Hematopoietic multipotent progenitor cell treated with erythropoietin and hydrocortisone succinate and interleukin-3 and kit ligand, for 15 days (in vitro differentiated cells): ENCODE measurements at regions not wholly inside any gene's neighbourhood (a gene's known extent, or its start where the extent isn't known, plus 50 kb on each side); places are given as distances from the start of the nearest gene placed in this dataset.

Experiments used
- DNase-seq: peaks from one replicate; pipeline ENCODE4 v3.0.0-alpha.2; 2015; ENCODE audit warnings: low spot score

DNA sequence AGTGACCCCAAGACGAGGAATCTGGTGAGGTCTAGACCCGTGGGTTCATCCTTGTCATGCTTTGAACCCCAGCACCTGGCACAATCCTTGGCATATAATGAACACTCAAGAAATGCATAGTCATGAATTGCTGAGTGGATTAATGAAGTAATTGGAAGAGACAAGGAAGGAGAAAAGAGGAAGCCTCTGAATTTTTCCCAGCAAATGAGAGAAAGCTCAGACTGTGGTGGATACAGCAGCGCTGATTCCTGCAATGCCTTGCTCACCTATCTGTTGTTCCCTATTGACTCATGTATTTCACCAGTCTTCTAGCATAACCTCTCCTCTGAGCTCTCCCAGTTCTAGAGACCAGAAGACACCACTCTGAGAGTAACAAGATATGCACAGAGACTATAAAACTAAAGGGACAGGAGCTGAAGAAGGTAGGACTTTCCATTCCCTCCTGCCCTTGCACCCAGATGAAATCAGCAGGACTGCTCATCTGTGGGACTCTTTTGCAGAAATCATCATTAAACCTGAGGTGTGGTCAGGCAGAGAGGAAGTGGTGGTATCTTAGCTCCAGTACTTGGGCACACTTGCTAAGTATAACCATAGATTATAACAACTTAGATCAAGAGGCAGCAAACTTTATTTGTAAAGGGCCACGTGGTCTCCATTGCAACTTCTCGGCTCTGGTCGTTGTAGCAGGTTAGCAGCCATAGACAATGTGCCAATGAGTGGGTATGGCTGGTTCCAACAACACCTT, 102.8 kb downstream of the MAF start:
- no peak for DNase-seq

DNA sequence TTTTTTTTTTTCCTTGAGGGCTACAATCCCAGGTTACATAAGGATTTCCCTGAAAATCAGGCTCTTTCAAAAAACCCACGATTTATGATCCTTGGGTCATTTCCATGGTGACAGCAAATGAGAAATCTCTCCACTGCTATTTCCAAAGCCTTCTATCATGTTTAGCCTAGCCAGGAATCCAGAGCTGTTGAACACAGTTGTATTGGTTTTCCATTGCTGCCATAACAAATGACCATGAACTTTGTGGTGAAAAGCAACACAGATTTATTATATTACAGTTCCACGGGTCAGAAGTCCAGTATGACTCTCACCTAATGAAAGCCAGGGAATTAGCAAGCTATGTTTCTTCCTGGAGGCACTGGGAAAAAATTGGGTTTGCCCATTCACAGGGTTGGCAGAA, 106.6 kb downstream of the MAF start:
- no peak for DNase-seq

DNA sequence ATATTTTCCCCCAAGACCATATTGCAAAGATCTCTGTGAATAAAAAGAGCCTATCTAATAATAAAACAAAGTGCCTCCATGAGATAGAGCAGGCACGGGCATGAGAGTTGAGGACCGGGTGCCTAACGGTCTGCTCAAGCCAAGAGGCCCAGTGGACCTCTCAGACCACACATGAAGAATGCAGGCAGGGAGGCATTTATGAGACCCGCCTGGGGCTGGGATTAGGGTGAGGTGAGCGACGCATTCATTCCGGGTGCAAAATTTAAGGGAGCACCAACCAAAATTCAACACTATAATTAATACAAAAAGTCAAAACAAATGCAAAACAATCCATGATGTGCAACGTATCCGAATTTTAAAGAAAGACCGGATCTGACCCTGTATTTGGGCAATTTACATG, 108.5 kb downstream of the MAF start:
- DNase-seq = no peak

DNA sequence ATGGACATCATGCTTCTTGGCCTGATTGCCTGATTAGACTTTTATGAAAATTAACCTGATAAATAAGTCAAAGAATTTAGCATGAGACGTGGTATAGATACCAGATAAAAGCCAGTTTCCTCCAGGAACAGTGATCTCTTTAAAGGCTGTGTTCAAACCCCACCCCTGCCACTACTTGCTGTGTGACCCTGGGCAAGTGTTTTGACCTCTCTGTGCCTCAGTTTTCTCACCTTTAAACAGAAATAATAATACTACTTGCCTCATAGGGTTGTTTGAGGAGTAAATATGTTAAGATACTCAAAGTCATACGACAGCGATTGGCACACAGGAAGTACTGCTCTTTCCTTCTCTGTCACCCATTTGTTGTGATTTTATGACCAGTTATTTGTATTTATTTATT, 115.5 kb downstream of the MAF start:
- no peak for DNase-seq

DNA sequence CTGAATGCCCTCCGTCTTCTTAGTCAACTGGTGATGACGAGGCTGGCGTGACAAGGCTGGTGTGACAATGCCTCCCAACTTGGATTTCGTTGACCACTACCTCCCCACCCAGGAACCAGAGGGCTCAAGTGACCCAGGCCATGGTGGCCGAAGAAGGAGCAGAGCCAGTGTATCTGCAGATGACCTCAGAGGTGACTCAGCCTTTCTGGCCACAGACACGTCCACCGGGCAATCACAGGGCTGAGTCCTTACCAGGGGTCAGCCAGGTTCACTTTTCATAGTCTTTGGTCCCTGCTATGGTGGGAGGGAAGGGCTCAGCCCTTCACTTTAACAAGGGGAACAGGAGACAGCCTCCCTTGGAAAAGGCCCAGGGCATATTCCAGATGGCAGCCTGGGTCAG, 116.3 kb downstream of the MAF start:
- DNase-seq = no peak

DNA sequence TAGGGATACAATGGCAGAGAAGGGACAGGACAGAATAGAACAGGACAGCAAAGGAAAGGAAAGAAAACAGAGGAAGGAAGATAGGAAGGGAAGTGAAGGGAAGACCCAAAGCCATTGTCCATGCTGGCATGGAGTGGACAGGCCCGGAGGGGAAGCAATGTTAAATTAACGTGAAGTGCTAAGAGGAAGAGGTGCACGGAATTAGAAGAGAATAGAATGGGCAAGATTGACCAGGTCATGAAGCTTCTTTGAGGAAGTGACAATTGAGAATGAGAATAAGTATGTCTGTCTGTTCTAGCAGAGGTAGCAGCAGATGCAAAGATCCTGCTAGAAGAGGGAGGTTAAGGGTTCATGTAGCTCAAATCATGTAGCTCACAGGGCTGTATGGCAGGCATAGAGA, 117.2 kb downstream of the MAF start:
- no peak for DNase-seq

DNA sequence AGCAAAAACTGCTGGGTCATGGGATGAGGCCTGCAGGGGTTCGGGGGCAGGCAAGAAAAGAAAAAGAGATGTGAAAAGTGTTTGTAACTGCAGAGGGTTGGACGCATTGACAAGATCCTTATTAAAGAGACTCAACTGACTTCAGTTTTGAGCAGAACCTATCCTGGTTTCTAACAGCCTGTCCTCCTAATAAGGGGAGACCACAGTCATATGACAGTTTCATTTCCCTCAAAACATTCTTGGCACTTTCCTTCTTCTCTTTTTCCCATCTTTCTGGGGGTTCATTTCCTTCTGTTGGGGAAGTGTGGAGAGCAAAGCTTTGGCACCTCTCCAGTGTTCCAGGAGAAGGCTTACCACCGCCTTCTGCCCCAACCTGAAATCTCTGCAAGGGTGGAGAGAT, 118.5 kb downstream of the MAF start:
- no peak for DNase-seq

DNA sequence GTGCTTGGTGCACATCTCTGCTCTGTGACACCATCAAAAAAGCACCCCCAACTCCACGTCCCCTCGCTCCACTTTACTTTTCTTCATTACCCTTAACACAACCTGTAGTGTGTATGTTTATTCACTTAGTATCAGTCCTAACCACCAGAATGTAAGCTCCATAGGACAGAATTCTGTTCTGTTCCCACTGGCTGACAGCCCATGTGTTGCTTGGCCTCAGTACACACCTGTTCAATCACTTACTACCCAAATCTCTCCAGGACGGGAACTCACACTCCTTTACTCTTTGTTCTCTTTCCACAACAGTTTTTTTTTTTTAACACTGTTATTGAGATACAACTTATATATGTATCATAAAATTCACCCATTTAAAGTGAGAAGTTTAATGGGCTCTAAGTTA, 119.6 kb downstream of the MAF start:
- no peak for DNase-seq

DNA sequence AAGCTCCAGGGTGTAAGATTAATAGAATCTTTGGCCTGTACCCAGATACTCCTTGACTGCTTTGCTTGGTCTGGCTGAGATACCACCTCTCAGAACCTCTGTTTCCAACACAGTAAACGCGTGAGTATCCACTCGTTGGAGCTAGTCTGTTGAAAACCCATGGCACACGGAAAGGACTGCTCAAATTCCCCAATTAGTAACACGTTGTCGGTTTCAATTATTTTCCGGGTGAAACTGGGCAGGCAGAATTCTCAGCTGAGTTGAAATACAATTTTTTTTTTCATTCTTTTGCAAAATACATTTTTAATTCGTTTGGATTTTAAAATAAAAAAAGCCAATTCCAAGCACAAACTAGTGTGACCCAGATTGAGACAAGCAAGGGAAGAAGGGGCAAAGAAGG, 120.5 kb downstream of the MAF start:
- no peak for DNase-seq

DNA sequence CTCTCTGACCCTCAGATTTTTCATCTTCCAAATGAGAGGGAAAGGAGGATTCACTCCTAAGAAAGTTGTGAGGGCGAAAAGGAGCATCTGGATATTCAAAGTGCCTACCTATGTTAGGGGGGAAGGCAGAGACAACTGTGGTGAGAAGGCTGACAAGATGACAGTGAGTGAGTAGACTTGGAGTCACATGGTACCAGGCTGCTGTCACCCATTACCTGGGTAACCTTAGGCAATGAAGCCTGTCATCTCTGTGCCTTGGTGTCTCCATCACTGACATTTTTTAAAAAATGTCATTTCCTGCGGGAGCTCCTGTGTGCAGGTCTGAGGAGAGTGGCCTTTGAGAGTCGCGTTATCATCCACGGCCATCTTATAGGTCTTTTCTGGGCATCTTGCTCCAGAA, 124.0 kb downstream of the MAF start:
- DNase-seq = no peak

DNA sequence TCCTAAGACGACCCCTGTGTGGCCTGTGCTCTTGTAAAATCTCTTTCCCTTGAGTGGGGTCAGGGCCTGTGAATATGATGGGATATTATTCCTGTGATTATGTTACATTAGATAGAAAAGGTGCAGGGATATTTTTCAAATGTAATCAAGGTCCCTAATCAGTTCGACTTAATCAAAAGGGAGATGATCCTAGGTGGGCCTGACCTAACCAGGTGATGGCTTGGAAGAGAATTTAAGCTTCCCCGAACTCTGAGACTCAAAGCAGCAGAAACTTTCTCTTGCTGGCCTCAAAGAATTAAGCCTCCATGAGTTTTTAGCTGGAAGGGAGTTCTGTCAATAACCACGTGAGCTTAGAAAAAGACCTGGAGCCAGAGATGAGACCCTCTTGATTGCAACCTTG, 124.7 kb downstream of the MAF start:
- no peak for DNase-seq

DNA sequence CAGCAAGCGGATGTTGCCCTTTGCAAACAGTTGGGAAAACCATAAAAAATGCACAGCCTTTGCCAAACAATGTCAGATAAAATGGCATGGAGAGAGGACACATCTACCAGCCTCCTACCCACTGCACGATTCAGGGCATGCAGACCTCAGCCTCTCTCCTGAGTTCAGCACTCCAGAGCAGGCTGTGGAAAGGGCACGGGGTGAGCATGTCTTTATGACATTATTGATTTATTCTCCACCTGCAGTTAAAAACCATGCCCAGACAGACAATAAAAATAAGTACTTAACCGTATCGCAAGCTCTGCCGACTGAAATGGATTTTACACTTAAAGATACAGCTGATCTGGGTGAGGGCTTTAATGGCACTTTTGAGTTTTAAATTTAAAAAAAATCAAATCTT, 127.1 kb downstream of the MAF start:
- DNase-seq = no peak

DNA sequence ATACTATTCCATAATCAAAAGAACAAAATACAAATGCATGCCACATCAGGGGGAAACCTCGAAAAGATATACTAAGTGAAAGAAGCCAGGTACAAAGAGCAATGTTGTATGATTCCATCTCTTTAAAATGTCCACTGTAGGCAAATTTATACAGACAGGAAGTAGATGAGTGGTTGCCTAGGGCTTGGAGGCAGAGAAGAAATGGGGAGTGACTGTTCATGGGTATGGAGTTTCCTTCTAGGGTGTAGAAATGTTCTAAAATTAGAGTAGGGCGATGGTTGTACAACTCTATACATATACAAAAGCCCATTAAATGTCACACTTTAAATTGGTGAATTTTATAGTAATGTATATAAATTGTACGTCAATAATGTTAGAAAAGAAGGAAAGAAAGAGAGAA, 128.1 kb downstream of the MAF start:
- DNase-seq = no peak

DNA sequence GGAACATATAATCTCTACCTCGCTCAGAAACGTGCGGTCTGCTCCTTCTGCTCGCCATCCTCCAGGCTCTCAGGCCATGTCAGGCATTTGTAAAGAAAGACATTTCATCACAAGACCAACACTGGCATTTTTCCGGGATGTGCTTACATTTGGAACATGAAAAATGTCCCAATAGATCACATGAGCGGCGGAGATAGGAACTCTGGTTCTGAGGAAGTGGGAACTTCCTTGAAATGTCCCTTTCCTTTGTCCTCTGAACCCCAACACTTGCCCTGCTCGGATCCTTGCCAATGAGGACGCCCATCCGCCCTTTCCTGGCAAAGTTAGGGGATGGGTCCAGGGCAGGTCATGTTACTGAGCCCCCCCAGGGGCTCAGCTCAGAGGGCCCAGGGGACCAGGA, 130.5 kb downstream of the MAF start:
- DNase-seq = no peak

DNA sequence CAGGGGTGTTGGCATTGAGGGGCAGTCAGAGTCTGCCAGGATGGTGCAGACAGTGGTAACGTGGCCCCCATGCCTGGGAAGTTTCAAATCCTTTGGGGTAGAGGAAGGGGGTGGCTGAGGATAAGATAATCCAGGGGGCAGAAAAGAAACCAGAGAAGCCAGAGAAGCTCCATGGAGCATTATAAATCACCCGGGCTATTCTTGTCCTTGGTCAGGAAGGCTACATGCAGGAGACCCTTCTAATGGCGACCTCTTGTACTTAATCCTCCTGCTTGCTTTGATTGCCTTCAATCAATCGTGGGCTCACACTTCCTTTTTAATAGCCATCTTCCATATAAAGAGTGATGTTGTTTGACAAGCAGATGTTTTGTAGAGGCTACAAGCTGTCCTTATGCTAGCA, 131.9 kb downstream of the MAF start:
- DNase-seq = no peak

DNA sequence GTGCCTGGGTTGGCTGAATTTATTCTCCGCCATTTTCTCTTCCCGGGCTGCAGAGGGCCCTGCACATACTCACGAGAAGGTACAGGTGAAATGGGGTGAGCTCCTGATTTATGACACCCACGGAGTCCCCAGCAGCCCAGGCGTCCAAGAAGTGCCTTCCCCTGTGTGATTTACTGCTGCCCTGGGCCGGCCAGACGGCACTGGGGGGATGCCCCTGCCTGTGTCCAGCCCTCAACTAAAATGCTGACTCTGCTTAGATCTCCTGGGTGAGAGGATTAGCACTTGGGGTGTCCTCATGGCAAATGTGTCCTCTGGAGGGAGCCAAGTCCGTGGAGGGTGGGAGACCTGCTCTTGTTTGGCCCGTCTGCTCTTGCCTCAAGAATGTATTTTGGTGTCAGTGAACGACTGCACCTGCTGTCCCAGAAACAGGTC, 132.4 kb downstream of the MAF start:
- no peak for DNase-seq

DNA sequence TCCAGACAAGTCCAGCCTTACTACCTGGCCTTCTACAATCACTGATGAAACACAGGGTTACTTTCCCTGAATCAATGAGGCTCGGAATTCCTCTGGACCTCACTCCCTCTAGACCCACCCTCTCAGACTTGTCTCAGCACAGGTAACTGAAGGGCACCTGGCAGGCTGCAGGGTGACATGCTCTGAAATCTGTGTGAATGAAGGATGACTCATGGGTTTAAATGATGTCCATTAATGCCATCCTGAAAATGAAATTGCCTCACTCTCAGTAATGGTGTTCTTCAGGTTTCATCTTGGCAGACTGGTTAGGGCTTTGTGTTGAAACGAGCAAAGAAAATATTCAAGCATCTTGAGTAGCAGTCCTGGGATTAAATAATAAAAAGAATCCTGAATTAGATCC, 134.4 kb downstream of the MAF start:
- no peak for DNase-seq

DNA sequence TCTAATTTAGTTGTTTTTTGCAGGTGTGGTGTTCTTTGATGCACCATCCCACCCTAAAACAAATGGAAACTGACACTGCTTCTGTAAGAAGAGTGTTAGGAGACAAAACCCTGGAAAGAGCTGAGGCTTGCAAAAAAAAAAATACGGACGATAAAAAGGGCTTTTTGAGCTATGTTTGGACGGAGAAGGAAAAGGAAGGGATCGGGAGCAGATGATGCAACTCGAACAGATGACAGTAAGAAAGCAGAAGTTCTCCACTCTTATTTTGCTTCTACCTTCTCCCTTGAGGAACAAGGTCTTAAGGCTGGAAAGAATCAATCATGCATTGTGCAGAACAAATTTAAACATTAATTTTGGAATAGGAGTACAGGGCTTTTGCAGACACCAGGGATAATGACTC, 136.7 kb downstream of the MAF start:
- no peak for DNase-seq

DNA sequence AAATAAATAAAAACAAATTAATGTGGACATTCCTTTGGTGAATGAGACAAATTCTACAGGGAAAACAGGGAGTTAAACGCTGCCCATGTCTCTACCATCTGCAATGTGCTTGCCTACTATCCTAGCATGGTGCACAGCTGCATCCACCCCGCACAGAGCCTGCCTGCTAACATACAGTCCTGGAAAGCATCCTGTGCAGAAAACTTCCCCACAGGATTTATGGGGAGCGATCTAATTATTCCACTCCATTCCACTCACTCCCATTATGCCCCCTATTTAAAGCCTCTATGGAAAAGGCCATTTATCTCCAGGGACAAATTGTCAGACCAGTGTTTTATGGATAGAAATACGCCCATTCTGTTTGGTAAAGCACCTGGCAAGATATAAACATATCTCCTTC, 144.5 kb downstream of the MAF start:
- no peak for DNase-seq

DNA sequence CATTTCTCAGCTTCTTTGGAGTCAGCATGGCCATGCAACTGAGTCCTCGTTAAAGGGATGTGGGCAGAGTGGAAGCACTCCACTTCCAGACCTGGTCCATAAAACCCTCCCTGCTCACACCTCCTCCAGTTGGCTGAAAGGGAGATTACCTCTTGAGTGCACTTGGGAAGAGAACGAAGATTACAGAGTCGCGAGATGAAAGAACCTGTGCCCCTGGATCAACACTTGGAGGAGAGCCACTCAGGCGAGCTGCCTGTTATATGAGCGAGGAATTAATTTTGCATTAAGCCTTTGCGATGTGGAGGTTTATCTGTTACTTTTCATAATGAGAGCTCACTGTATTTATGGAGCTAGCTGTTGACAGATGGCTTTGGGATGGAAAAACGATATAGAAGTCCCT, 147.9 kb downstream of the MAF start:
- no peak for DNase-seq

DNA sequence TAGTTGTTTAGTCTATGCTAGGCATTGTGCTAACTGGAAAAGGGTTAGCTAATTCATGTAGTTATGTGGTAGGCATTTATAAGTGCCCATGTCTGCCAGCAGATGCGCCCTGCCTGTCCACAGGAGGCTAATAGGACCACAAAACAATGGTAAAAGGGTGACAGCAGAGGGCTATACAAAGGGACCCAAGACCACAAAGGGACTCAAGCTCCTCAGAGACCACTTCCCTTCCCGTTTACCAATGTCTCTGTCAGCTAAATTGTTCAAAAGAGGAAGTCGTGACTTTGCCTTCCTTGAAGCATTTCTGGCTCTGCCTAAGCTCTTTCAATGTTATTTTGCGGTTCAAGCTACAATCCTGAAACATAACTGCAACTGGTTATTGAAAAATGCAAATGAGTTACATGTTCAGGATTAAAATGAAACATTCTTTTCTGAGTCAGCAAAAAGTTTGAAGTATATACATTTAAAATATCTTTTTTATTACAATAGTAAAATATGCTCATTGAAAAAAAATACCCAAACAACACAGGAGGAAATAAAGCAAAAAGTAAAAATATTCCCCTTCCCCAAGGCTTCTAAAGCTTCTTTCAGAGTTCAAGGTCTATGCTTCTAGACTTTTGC, 149.2 kb downstream of the MAF start:
- no peak for DNase-seq

DNA sequence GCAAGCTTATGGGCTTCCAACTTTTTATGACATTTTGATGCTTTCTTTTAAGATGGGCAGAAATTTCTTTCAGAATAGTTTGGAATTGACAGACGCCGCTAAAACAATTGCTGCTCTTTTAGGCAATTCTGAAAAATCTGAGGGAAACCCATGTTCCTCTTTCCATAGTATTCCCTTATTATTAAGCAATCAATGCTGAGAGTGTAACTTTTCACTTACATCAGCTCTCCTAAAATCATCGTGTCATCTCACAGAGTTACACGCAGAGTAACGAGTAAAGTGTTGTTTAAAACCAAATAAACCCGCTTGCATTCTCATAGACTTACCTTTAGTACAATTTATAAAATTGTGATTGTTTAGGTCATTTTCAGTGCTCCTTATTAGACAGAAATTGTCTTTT, 150.6 kb downstream of the MAF start:
- no peak for DNase-seq

DNA sequence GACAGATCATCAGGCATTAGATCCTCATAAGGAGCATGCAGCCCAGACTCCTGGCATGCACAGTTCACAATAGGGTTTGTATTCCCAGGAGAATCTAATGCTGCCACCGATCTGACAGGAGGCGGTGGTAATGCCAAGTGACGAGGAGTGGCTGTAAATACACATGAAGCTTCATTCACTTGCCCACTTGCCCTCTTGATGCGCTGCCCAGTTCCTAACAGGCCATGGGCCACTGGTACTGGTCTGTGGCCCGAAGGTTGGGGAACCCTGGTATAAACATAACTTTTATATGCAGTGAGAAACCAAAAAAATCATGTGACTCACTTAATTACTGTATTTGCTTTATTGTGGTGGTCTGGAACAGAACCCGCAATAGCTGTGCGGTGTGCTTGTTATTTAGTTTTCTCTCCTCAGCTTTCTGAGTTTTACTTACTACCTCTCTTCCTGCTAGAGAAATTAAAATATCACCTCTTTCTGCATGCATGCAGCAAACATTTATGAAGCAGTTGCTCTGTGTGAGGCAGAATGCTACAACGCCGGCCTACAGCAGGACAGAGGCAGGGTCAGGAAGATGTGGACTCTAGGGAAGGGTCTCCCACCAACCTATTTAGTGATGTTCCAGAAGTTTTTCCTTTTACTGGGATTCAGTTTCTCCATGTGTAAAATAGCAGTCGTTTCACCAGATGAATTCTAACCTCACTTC, 151.3 kb downstream of the MAF start:
- DNase-seq = no peak

DNA sequence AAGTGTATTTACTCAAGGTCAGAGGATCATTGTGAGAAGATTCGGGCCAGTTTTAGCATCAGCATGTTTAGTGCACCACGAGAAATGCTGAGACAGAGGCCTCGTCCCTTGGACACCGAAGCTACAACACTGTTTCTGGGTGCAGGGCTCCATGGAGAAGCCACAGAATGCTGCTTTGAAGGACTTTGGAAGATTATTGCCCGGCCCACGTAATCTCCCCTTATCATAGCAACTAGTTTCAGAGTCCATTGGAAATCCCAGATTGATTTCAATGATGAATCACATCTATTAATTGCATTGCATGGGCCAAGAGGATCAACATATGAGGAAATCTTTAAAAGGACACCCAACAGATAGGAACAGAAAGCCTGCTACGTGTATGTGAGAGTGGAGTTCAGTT, 156.0 kb downstream of the MAF start:
- no peak for DNase-seq
